ENCODE measurements at regions not wholly inside any gene's neighbourhood (a gene's known extent, or its start where the extent isn't known, plus 50 kb on each side); places are given as distances from the start of the nearest gene placed in this dataset.

DNA sequence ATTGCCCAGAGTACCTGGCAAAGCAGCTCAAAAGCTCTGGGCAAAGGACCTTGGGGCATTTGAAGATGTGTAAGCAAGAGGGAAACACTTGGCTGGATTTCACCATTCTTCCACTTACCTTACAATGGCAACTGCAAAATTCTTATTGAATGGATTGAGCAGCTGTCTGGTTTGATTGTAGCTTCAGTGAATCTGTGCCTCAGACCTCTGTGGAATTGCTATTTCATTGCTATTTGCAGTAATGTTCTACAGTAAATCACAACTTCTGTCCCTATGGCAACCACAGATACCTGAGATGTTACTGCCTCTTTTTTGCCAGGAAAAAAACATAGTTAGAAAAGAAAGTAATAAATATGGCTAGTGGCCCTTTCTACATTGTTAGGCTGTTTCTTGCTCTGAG, 519.5 kb downstream of the SUCLA2 start:
- TF ChIP-seq, protein P1, sequence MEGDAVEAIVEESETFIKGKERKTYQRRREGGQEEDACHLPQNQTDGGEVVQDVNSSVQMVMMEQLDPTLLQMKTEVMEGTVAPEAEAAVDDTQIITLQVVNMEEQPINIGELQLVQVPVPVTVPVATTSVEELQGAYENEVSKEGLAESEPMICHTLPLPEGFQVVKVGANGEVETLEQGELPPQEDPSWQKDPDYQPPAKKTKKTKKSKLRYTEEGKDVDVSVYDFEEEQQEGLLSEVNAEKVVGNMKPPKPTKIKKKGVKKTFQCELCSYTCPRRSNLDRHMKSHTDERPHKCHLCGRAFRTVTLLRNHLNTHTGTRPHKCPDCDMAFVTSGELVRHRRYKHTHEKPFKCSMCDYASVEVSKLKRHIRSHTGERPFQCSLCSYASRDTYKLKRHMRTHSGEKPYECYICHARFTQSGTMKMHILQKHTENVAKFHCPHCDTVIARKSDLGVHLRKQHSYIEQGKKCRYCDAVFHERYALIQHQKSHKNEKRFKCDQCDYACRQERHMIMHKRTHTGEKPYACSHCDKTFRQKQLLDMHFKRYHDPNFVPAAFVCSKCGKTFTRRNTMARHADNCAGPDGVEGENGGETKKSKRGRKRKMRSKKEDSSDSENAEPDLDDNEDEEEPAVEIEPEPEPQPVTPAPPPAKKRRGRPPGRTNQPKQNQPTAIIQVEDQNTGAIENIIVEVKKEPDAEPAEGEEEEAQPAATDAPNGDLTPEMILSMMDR (IDR thresholded peaks at IDR 0.05): no peak
- TF ChIP-seq POLR2A (IDR thresholded peaks at IDR 0.05) (no peak), POLR2AphosphoS5 (IDR thresholded peaks at IDR 0.05; ENCODE audit: insufficient read depth in 1 of 2, low read depth in 1 of 2) (no peak)
- intact Hi-C loops (cut with DNase I): no loop called here

DNA sequence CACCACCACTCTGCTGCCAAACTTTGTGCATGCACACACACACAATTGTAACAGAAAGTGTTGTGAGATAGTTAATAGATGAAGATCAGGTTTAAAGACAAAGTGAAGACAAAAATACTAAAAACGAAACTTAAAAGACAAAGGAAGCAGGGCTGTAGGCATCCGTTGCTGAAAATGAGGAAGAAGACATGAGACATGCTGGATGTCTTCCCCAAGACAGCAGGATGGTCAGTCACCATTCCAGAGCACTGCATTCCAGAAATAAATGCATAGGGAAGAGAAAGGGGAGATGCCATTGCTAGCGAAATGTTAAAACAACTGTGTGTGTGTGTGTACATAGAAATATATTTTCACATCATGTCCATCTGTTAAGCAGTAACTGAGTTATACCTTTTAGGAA, 520.1 kb downstream of the SUCLA2 start:
- no peak for DNase-seq (ENCODE audit: extremely low spot score in 2 of 2)
- Histone ChIP-seq H3K4me1 (no peaks in the 10 kb centered on the region), H3K4me3 (no peak overlapping the region), H3K9me3 (no peaks in the 10 kb centered on the region), H3K36me3 (no peaks in the 10 kb centered on the region), H3K27ac (no peak overlapping the region), H3K27me3 (no peaks in the 10 kb centered on the region)
- TF ChIP-seq POLR2A (IDR thresholded peaks at IDR 0.05) (no peak), POLR2AphosphoS5 (IDR thresholded peaks at IDR 0.05; ENCODE audit: insufficient read depth in 1 of 2, low read depth in 1 of 2) (no peak)
- TF ChIP-seq, protein P1 (IDR thresholded peaks at IDR 0.05): no peak
- intact Hi-C loops (cut with DNase I): no loop called here

More for the DNA sequence above, 519.5 kb downstream of the SUCLA2 start:
- DNase-seq (ENCODE audit: extremely low spot score in 2 of 2): no peak
- Histone ChIP-seq H3K27ac (no peak overlapping the region), H3K9me3 (no peaks in the 10 kb centered on the region), H3K36me3 (no peaks in the 10 kb centered on the region), H3K4me1 (no peaks in the 10 kb centered on the region), H3K4me3 (no peak overlapping the region), H3K27me3 (no peaks in the 10 kb centered on the region)

DNA sequence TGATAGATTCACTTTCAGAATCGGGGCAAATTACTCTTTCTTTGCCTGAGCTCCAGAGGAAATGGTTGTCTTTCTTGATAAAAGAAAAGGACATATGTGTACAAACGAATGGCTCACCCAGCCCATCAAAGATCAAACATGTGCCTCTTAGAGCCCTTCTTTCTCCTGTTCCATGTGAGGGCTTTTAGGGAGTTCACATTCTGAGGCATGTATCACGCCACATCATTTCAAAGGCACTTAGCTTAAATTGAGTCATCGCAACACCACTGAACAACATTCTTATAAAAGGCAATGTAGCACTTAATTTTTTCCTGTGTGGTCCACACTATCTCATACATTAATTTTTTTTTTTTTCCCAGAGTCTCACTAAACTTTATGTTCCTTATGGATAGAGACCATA, 521.0 kb downstream of the SUCLA2 start:
- no peak for TF ChIP-seq POLR2AphosphoS5 (IDR thresholded peaks at IDR 0.05; ENCODE audit: insufficient read depth in 1 of 2, low read depth in 1 of 2)
- TF ChIP-seq, protein P1 (IDR thresholded peaks at IDR 0.05): no peak
- TF ChIP-seq POLR2A (IDR thresholded peaks at IDR 0.05): no peak
- DNase-seq (ENCODE audit: extremely low spot score in 2 of 2): no peak
- Histone ChIP-seq H3K27me3 (no peaks in the 10 kb centered on the region), H3K4me1 (no peaks in the 10 kb centered on the region), H3K4me3 (no peak overlapping the region), H3K36me3 (no peaks in the 10 kb centered on the region), H3K9me3 (no peaks in the 10 kb centered on the region), H3K27ac (no peak overlapping the region)
- intact Hi-C loops (cut with DNase I): no loop called here

GRCh38 chr13:47478985-47479384, 522.1 kb downstream of the SUCLA2 start:
- intact Hi-C loops (cut with DNase I): no loop called here
- DNase-seq (ENCODE audit: extremely low spot score in 2 of 2): no peak

DNA sequence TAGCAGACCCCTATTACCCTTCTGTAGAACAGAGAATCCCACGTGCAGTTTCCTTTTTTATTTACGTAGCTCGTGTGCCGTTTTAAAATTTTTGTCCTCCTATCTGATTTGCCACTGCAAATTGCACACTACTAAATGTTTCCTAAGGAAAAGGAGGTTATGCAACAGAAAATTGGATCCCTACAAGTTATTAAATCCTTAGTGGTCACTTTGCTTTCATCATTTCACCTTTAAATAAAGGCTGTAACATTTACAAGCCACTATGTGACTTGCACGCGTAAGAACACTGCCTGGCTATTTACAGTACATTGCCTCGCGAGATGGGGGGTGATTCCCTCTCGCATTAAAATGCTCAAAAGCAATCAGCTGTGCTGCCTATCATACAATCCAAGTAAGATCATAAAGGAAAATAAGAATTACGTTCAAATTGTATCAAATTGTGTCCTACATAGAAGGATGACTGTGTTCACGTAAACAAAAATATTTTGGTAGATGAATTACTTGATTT, 525.6 kb downstream of the SUCLA2 start:
- H3K27me3 ChIP-seq: no peaks in the 10 kb centered on the region
- intact Hi-C loops (cut with DNase I): no loop called here
- DNase-seq (ENCODE audit: extremely low spot score in 2 of 2): no peak
- no peak overlapping the region for H3K27ac ChIP-seq
- no peak for TF ChIP-seq POLR2AphosphoS5 (IDR thresholded peaks at IDR 0.05; ENCODE audit: insufficient read depth in 1 of 2, low read depth in 1 of 2)
- TF ChIP-seq, protein P1 (IDR thresholded peaks at IDR 0.05): no peak
- no peaks in the 10 kb centered on the region for H3K36me3 ChIP-seq
- no peaks in the 10 kb centered on the region for H3K9me3 ChIP-seq
- H3K4me1 ChIP-seq: no peaks in the 10 kb centered on the region
- H3K4me3 ChIP-seq: no peak overlapping the region

More at GRCh38 chr13:47478985-47479384, 522.1 kb downstream of the SUCLA2 start:
- H3K4me3 ChIP-seq: no peak overlapping the region
- H3K36me3 ChIP-seq: no peaks in the 10 kb centered on the region
- no peaks in the 10 kb centered on the region for H3K27me3 ChIP-seq
- TF ChIP-seq POLR2AphosphoS5 (IDR thresholded peaks at IDR 0.05; ENCODE audit: insufficient read depth in 1 of 2, low read depth in 1 of 2) (no peak), POLR2A (IDR thresholded peaks at IDR 0.05) (no peak)
- TF ChIP-seq, protein P1 (IDR thresholded peaks at IDR 0.05): no peak
- H3K4me1 ChIP-seq: no peaks in the 10 kb centered on the region
- no peaks in the 10 kb centered on the region for H3K9me3 ChIP-seq
- no peak overlapping the region for H3K27ac ChIP-seq

Data from vagina (tissue), 2 donors.